NCI-H345 (cell line): ENCODE measurements at regions not wholly inside any gene's neighbourhood (a gene's known extent, or its start where the extent isn't known, plus 50 kb on each side); places are given as distances from the start of the nearest gene placed in this dataset.
"Not testable (repeated sequence)": the region's sequence is repeated elsewhere in the genome, so short reads cannot be mapped to it uniquely, and the experiment has no call there.

ENCODE experiments used
- DNase-seq: peaks from one replicate; lab custom pipeline; 2025; lab: John Stamatoyannopoulos, UW

DNA sequence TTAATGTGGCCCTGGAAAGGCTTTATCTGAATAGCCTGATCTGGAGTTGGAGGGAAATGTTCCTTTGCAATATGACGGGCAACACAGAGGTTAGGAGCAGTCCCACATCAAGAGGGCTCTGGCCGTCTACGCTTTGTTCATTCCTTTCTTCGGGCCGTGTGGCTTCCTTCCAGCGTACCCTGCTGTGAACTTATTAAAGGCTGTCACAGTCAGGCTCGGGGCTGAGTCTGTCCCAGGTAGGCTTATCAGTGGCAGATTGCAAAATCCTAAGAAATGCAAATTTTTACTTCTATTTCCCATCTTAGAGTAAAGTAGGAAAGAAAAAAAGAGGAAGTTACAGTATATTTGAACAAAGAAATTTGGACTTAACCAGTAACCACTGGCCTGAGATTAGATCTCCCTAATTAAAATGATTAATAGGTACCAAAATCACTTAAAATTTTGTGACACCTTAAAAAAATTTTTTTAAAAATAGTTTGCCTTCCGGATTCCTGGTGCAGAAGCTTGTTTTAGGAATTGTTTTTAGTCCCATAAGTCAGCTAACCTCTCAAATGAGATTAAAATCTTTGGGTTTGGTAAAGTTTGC is 453.1 kb upstream of the MKI67 start:
- no peak for DNase-seq

DNA sequence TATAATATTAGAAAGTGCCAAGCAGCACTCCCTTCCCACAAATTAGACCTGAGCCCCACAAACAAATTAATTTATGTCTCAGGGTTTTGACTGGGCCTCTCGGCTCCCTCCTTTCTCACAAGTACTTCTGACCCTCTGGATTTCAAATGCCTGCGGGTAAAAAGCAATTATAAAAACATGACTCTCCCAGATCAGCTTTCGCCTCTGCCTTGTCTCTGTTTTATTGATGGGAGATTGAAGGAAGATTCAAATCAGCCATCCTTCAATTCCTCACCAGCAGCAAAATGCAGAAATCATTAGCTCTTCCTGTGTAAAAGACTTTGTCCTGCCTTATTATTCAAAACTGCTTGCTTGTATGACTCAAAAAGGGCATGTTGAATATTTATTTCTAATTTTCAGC is 453.7 kb upstream of the MKI67 start:
- DNase-seq, result no peak

DNA sequence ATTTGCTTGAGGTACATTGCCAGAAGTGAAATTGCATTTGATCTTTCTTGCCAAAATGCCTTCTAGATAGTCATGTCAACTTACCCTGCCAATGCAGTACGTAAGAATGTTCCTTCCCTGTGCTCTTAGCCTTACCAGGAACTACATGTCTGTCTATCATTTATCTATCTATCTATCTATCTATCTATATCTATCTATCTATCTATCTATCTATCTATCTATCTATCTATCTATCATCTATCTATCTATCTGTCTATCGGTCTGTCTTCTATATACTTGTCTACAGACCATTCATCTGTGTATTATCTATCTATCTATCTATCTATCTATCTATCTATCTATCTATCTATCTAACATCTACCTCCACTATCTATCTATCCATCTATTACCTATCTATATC is 456.9 kb upstream of the MKI67 start:
- not testable (repeated sequence) for DNase-seq

- DNase-seq, result not testable (repeated sequence)
Measured at GRCh38 chr10:128586599-128586998, 460.4 kb upstream of the MKI67 start.

GRCh38 chr10:128587689-128588088 is 461.5 kb upstream of the MKI67 start:
- no peak for DNase-seq

DNA sequence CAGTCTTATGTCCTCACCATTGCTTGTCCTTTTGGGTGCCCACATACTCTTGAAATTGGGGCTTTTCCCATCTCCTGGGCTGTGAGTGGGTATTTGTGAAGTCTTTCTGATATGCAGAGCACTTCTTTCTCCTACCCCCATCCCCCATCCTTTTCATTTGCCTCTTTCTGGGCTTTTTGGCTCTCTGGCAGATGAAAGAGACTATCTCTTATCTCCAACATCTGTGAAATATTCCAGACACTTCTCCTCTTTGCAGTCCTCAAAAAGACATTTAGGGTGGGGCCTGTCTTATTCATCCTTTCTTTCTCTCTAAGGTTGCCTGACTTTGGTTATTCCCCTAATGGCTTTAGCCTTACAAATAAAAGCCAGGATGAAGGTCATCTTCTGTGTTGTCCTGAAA is 462.2 kb upstream of the MKI67 start:
- DNase-seq, result no peak

- DNase-seq, result no peak
Measured at GRCh38 chr10:128594688-128595087, 468.5 kb upstream of the MKI67 start.

DNA sequence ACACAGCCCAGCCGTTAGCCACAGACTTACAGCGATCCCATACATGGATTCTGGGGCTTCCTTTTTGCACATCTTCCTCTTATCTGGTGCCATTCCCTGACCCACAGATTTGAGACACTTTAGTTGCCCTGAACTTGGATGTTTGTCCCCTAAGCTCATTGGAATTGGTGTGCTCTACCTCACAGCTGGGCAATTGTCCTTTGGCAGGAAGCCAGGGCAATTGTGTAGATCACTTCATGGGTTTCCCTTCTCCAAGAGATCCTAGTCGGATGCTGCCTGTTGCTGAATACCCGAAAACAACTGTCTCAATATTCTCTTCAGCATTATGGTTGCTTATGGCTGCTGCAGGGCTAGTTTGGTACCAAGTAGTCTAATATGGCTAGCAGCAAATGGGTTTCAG is 470.7 kb upstream of the MKI67 start:
- peak; percentile 20 for DNase-seq

- no peak for DNase-seq
Measured at GRCh38 chr10:128599030-128599429, 472.8 kb upstream of the MKI67 start.

GRCh38 chr10:128599538-128599937 is 473.3 kb upstream of the MKI67 start:
- no peak for DNase-seq

GRCh38 chr10:128602183-128602582 is 476.0 kb upstream of the MKI67 start:
- no peak for DNase-seq

DNA sequence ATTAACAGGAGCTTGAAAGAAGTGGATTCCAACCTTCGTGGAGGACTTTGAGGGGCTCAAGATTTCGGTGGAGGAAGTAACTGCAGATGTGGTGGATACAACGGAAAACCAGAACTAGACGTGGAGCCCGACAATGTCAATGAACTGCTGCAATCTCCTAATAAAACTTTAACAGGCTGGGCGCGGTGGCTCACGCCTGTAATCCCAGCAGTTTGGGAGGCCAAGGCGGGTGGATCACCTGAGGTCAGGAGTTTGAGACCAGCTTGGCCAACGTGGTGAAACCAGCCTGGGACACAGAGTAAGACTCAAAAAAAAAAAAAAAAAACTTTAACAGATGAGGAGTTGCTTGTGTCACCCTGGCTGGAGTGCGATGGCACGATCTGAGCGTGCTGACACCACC is 477.8 kb upstream of the MKI67 start:
- no peak for DNase-seq

DNA sequence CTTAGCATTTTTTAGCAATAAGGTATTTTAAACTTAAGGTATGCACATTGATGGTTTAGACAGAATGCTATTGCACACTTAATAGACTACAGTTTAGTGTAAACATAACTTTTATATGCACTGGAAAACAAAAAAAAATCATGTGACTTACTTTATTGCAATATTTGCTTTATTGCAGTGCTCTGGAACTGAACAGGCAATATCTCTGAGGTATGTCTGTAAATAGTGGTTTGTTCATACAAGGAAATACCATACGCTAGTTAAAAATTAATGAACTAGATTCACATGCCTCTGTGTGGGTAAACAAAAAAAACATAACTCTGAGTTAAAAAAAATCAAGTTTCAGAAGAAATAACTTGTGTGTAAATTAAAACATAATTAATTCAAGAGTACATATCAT is 479.0 kb upstream of the MKI67 start:
- no peak for DNase-seq

DNA sequence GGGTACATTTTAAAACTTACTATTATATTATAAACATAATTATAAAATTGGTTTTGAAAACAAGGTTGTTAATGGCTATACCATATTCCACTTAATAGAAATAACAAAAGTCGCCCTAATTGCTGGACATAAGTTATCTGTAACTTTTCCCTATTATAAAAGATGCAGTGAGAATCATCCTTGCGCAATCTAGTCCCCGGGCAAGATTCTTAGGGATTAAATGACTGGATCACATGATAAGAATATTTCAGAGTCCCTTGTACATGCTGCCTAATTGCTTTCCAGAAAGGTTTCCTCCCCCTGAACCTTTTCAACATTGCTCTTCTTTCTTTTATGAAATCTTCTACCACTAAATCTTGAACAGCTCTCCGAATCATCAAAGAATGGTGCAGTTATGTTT is 479.8 kb upstream of the MKI67 start:
- DNase-seq, result no peak

DNA sequence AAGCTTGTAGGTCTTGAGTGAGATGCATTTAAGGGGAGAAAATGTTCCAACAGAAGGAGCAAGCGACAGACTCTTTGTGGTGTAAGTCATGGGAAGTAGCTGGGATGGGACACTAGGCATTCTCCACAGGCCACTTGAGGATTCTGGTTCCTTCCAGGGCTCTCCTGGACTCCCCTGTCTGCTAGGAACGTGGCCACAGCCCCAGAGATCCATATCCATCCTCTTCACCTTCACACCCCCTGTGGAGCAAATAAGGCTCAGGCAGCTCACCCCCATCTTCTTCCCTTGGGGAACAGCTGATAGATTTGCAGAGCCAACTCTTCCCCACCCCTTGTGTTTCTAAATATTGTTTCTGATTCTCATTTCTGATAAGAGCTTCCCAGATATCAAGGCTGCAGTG is 482.6 kb upstream of the MKI67 start:
- no peak for DNase-seq

DNA sequence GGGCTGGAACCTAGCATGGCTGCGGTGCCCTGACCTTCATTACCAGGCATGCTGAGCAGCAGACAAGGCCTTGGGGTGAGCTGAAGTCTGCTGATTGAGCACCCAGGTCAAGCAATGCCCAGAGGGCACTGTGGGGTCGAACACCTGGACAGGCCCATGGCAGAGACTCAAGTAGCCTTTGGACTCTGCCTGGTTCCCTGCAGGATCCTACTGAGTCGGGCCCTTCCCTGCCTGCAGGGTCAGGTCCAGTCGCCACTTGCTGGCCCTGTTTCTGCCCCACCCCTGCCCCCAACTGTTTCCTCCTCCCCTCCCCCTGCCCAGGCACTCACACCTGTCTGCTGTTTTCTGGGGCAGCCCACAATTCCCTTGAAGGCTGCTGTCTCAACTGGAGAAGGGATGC is 483.2 kb upstream of the MKI67 start:
- DNase-seq, result no peak

- no peak for DNase-seq
Measured at GRCh38 chr10:128610113-128610512, 483.9 kb upstream of the MKI67 start.

- no peak for DNase-seq
Measured at GRCh38 chr10:128612195-128612594, 486.0 kb upstream of the MKI67 start.

- no peak for DNase-seq
Measured at GRCh38 chr10:128612631-128613030, 486.4 kb upstream of the MKI67 start.

GRCh38 chr10:128614016-128614605 is 487.9 kb upstream of the MKI67 start:
- no peak for DNase-seq

DNA sequence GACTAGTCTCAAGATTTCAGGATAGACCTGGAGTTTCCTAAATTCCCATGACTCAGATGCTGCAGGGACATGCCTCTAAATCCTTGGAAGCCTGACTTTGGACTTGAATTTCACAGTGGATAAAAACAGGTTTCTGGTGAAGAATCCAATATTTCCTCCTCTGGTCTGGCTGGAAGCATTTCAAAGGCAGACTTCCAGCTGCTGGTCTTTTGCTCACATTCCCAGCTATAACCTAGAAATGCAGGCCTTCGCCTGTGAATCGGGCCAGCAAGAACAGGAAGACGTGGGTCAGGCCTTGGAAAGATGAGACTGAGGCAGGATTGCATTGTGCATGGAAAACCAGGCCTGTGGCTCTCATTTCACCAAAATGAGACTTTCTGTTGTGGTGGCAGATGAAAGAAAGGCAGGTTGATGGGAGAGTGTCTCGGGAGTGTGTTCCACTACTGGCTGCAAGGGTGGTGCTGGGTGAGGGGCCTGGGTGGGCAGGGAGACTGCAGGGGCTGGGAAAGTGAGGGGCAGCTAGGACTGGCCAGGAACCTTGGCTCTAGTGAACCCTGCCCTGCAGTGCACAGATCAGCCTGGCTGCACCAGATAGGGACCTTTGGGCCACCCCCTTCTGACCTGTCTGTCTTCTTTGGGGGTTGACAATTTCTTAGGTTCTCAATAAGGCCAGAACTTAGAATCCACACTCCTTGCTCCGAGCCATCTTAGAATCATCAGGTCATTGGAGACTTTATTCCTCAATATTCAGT is 488.8 kb upstream of the MKI67 start:
- DNase-seq, result no peak

DNA sequence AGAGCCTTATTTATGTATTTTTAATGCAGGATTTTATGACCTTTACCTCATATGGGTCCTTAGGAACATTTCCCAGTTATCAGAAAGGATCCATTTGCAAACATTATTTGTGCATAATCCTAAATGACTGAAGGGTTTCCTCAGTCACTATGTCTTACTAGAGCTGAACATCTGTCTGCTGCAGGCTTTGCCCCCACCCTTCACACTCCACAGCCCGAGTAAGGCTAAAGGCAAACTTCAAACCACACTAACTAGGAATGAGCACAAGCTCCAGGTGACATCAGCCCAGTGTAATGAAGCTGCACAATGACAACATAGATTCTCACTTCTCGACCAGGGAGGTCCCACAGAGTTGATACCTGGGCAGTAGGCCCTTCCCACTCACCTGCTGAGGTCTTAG is 491.3 kb upstream of the MKI67 start:
- DNase-seq, result no peak

GRCh38 chr10:128622706-128623105 is 496.5 kb upstream of the MKI67 start:
- no peak for DNase-seq

DNA sequence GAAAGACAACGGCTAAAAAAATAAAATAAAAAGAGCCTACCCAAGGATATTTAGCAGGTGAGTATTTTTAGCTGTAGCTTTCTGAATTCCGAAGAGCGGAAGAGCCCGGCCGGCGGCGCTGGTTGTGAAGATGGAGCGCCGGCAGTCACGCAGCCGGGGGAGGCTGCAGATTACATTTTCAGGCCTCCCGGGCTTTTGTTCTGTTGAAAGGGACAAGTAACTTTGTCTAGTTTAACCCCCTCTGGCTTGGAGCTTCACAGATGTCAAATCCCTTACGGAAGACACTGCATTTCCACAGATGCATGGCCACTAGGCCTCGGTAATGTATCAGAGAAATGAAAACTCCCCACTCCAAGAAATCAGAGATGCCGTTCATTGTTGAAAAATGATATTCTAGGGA is 497.6 kb upstream of the MKI67 start:
- no peak for DNase-seq
